Gastrocnemius medialis (tissue), 4 donors: ENCODE measurements at regions not wholly inside any gene's neighbourhood (a gene's known extent, or its start where the extent isn't known, plus 50 kb on each side); places are given as distances from the start of the nearest gene placed in this dataset.

Experiments used
- ATAC-seq, 2 donors: fragments of 150-250 bp; one replicate each; pipeline ENCODE4 v1.9.1; 2016
- DNase-seq, 2 donors: peaks; one replicate each; pipeline ENCODE4 v3.0.0-alpha.2; 2019
- H3K27ac ChIP-seq, 4 donors: fragments of 200-600 bp; sonication (generic); 1 replicate in 1 of 4; 2 replicates in 3 of 4; pipeline ENCODE4 v1.5.1; 2016 to 2018; ENCODE audit warnings: mild to moderate bottlenecking in 2 of 4, moderate library complexity in 1 of 4
- H3K27me3 ChIP-seq, 3 donors: fragments of 200-600 bp; sonication (generic) in 2 of 3; 1 replicate in 1 of 3; 2 replicates in 2 of 3; pipeline versions ENCODE4 v1.5.1 to v1.6.0; 2016 to 2019; ENCODE audit warnings: mild to moderate bottlenecking in 1 of 3, moderate library complexity in 1 of 3
- H3K36me3 ChIP-seq, 2 donors: fragments of 200-600 bp; sonication (generic) in 1 of 2; one replicate each; pipeline ENCODE4 v1.5.1; 2017 to 2018
- H3K4me1 ChIP-seq, 2 donors: fragments of 200-600 bp; sonication (generic) in 1 of 2; one replicate each; pipeline ENCODE4 v1.5.1; 2016 to 2017; ENCODE audit warnings: mild to moderate bottlenecking in 2 of 2
- H3K4me3 ChIP-seq, 4 donors: fragments of 200-600 bp; sonication (generic) in 3 of 4; 1 replicate in 1 of 4; 2 replicates in 3 of 4; pipeline ENCODE4 v1.5.1; 2016 to 2019; ENCODE audit warnings: mild to moderate bottlenecking in 2 of 4
- H3K9me3 ChIP-seq, 3 donors: fragments of 200-600 bp; sonication (generic) in 2 of 3; 1 replicate in 1 of 3; 2 replicates in 2 of 3; pipeline ENCODE4 v1.5.1; 2016 to 2019
- CTCF ChIP-seq, 5 experiments: fragments of 450-650 bp in 3 of 5; fragments of 200-600 bp in 2 of 5; sonication (generic) in 2 of 5; IDR thresholded peaks in 4 of 5; conservative IDR thresholded peaks in 1 of 5; 1 replicate in 4 of 5; 2 replicates in 1 of 5; pipeline ENCODE4 v1.5.1; 2016 to 2019; ENCODE audit warnings: antibody characterized with exemption in 5 of 5, mild to moderate bottlenecking in 3 of 5, moderate library complexity in 3 of 5
- POLR2A ChIP-seq, 2 donors: fragments of 450-650 bp; IDR thresholded peaks; one replicate each; pipeline ENCODE4 v1.6.1; 2017; ENCODE audit warnings: antibody characterized with exemption in 2 of 2, mild to moderate bottlenecking in 2 of 2, moderate library complexity in 2 of 2
- in situ Hi-C, 4 donors: fragments of 200-750 bp; cut with MboI; loops; one replicate each; pipeline versions ENCODE4 v1.15.0 to v1.8.0; 2017; ENCODE audit warnings: low sequenced_read_pairs in 4 of 4
- intact Hi-C: fragments of 100-400 bp; cut with DNase I; formaldehyde crosslinking; loops from one replicate; pipeline ENCODE4 v1.15.1; 2023; ENCODE audit warnings: low total_unique reads

GRCh38 chr6:48695872-48696271 is 584.9 kb upstream of the PTCHD4 start:
- no peaks in the 10 kb centered on the region for H3K9me3 ChIP-seq

GRCh38 chr6:48691420-48691819 is 580.4 kb upstream of the PTCHD4 start:
- Histone ChIP-seq H3K4me3 (no peak overlapping the region), H3K36me3 (no peaks in the 10 kb centered on the region), H3K9me3 (peaks cover 0 to 13% (median 0%) of the 10 kb centered on the region in 3 donors), H3K27me3 (no peaks in the 10 kb centered on the region), H3K4me1 (no peaks in the 10 kb centered on the region), H3K27ac (no peak overlapping the region)
- no peak for TF ChIP-seq POLR2A (IDR thresholded peaks at IDR 0.05)
- in situ Hi-C loops (no loop called here), intact Hi-C loops (no loop called here)
- DNase-seq (no peak), ATAC-seq (no peak)

More at GRCh38 chr6:48695872-48696271, 584.9 kb upstream of the PTCHD4 start:
- no peak for DNase-seq
- in situ Hi-C loops (no loop called here), intact Hi-C loops (no loop called here)
- TF ChIP-seq CTCF (IDR thresholded peaks at IDR 0.05 in 4 of 5, conservative IDR thresholded peaks at IDR 0.05 in 1 of 5): no peak
- no peak for TF ChIP-seq POLR2A (IDR thresholded peaks at IDR 0.05)
- Histone ChIP-seq H3K4me3 (no peak overlapping the region), H3K36me3 (no peaks in the 10 kb centered on the region), H3K27me3 (no peaks in the 10 kb centered on the region), H3K4me1 (no peaks in the 10 kb centered on the region), H3K27ac (no peak overlapping the region)
- ATAC-seq: no peak

- DNase-seq: no peak
- Histone ChIP-seq H3K9me3 (peaks cover 0 to 13% (median 0%) of the 10 kb centered on the region in 3 donors), H3K27me3 (no peaks in the 10 kb centered on the region), H3K4me3 (no peak overlapping the region), H3K4me1 (no peaks in the 10 kb centered on the region), H3K27ac (no peak overlapping the region), H3K36me3 (no peaks in the 10 kb centered on the region)
- intact Hi-C loops (no loop called here), in situ Hi-C loops (no loop called here)
- no peak for ATAC-seq
- TF ChIP-seq POLR2A (IDR thresholded peaks at IDR 0.05): no peak
- TF ChIP-seq CTCF (IDR thresholded peaks at IDR 0.05 in 4 of 5, conservative IDR thresholded peaks at IDR 0.05 in 1 of 5): no peak
These were observed 578.5 kb upstream of the PTCHD4 start for GRCh38 chr6:48689498-48689897.

GRCh38 chr6:48678390-48678789 is 567.4 kb upstream of the PTCHD4 start:
- no peaks in the 10 kb centered on the region for H3K9me3 ChIP-seq
- H3K27ac ChIP-seq: no peak overlapping the region
- no peaks in the 10 kb centered on the region for H3K36me3 ChIP-seq
- intact Hi-C loops (no loop called here), in situ Hi-C loops (no loop called here)
- TF ChIP-seq POLR2A (IDR thresholded peaks at IDR 0.05) (no peak), CTCF (IDR thresholded peaks at IDR 0.05 in 4 of 5, conservative IDR thresholded peaks at IDR 0.05 in 1 of 5) (no peak)
- H3K4me1 ChIP-seq: no peaks in the 10 kb centered on the region
- ATAC-seq: no peak
- DNase-seq: no peak
- H3K27me3 ChIP-seq: no peaks in the 10 kb centered on the region
- H3K4me3 ChIP-seq: no peak overlapping the region

GRCh38 chr6:48671505-48671904 is 560.5 kb upstream of the PTCHD4 start:
- H3K36me3 ChIP-seq: no peaks in the 10 kb centered on the region
- no peaks in the 10 kb centered on the region for H3K27me3 ChIP-seq
- H3K9me3 ChIP-seq: no peaks in the 10 kb centered on the region
- H3K4me3 ChIP-seq: no peak overlapping the region
- no peak overlapping the region for H3K27ac ChIP-seq
- in situ Hi-C loops (no loop called here), intact Hi-C loops (no loop called here)
- no peak for ATAC-seq
- TF ChIP-seq CTCF (IDR thresholded peaks at IDR 0.05 in 4 of 5, conservative IDR thresholded peaks at IDR 0.05 in 1 of 5): no peak
- no peak for TF ChIP-seq POLR2A (IDR thresholded peaks at IDR 0.05)
- no peaks in the 10 kb centered on the region for H3K4me1 ChIP-seq
- DNase-seq: no peak
